PFSK-1 (cell line): ENCODE measurements at regions not wholly inside any gene's neighbourhood (a gene's known extent, or its start where the extent isn't known, plus 50 kb on each side); places are given as distances from the start of the nearest gene placed in this dataset.

Experiments used
- FOXP2 ChIP-seq: optimal IDR thresholded peaks from 2 replicates; pipeline ENCODE3; 2011; ENCODE audit warnings: borderline replicate concordance, control low read depth, inconsistent platforms; ENCODE audit not compliant: insufficient read depth; ENCODE audit errors: extremely low read length, extremely low read depth
- POLR2AphosphoS5 ChIP-seq: IDR thresholded peaks from 2 replicates; pipeline ENCODE4 v1.6.1; 2012; ENCODE audit warnings: low read depth, mild to moderate bottlenecking, control low read depth, low read length, moderate library complexity
- REST ChIP-seq, 2 experiments: IDR thresholded peaks; 2 replicates each; pipeline versions ENCODE4 v1.6.1 to v1.8.0; 2011 to 2012; ENCODE audit warnings: low read depth in 2 of 2, low read length in 2 of 2, control low read depth in 1 of 2, inconsistent platforms in 1 of 2, mild to moderate bottlenecking in 1 of 2, moderate library complexity in 1 of 2; ENCODE audit not compliant: insufficient read depth in 1 of 2
- SIN3A ChIP-seq: IDR thresholded peaks from 2 replicates; pipeline ENCODE4 v1.6.1; 2012; ENCODE audit warnings: mild to moderate bottlenecking, low read length, moderate library complexity, borderline replicate concordance; ENCODE audit not compliant: insufficient read depth
- TAF1 ChIP-seq: IDR thresholded peaks from 2 replicates; pipeline ENCODE4 v1.6.1; 2012; ENCODE audit warnings: low read length, control low read depth, borderline replicate concordance; ENCODE audit not compliant: insufficient read depth

GRCh38 chr5:165130656-165131055, 1625.2 kb downstream of the MAT2B start:
- no peak for TF ChIP-seq REST (IDR thresholded peaks at IDR 0.05; ENCODE audit: insufficient read depth in 1 of 2, low read depth in 2 of 2, low read length in 2 of 2)
- TF ChIP-seq SIN3A: no peak
- no peak for TF ChIP-seq FOXP2
- no peak for TF ChIP-seq POLR2AphosphoS5

DNA sequence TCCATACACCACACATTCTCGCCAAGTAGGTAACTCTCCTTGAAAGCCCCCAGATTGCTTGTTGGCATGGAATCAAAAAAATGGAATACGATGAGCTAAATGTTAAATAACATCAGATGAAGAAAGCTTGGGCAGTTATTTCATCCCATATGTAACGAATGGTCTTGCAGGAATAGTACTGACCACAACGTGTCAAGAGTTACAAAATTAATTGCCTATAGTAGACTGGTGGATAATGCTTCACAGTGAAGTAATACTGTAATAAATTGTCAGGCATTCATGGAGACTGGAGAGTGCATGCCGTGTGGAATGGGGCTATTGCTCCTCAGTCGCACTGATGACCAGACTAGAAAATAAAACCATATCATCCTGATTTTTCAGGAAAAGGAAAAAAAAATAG, 1628.7 kb downstream of the MAT2B start:
- TF ChIP-seq POLR2AphosphoS5 (no peak), SIN3A (no peak), TAF1 (no peak), REST (IDR thresholded peaks at IDR 0.05; ENCODE audit: insufficient read depth in 1 of 2, low read depth in 2 of 2, low read length in 2 of 2) (no peak), FOXP2 (no peak)

DNA sequence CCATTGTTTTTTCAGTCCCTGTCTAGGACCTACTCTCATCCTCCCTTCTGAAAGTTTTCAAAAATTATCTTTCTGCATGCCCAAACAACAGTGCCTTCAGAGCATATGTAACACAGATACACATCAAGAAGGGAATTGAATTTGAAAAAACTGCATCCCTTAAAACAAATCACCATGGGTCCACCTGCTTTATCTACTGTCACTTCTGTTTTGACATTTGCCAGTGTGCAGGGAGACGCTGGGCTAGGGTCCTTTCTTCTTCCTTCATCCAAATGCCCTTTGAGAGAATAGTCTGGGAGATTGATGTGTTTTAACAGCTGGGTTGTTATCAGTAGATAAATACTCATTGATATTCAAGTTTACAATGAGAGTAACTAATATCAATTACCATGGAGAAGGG, 1630.1 kb downstream of the MAT2B start:
- TF ChIP-seq REST (IDR thresholded peaks at IDR 0.05; ENCODE audit: insufficient read depth in 1 of 2, low read depth in 2 of 2, low read length in 2 of 2) (no peak), POLR2AphosphoS5 (no peak), FOXP2 (no peak), TAF1 (no peak), SIN3A (no peak)

GRCh38 chr5:165137701-165138100, 1632.3 kb downstream of the MAT2B start:
- TF ChIP-seq FOXP2 (no peak), SIN3A (no peak)

DNA sequence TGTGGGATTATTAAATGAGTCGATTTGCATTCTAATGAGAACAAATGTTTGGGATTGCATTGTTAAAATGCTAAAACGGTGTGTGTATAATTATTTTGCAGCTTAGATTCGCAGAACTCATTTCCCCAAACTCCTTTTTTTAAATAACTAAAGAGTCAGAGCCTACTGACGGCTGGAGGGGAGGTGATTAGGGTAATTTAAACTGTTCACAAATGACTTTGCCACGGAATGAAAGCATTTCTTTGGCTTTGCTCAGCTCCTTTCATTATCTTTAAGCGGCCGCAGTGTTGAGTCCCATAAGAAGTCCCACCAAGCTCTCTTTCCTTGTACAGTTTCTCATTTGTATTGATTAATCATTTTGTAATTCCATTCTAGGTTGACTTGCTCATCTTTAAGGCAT, 1632.8 kb downstream of the MAT2B start:
- TF ChIP-seq TAF1 (no peak), FOXP2 (no peak), SIN3A (no peak), REST (IDR thresholded peaks at IDR 0.05; ENCODE audit: insufficient read depth in 1 of 2, low read depth in 2 of 2, low read length in 2 of 2) (no peak), POLR2AphosphoS5 (no peak)
